Lung (tissue), 11 donors: ENCODE measurements at regions not wholly inside any gene's neighbourhood (a gene's known extent, or its start where the extent isn't known, plus 50 kb on each side); places are given as distances from the start of the nearest gene placed in this dataset.

Experiments used
- ATAC-seq: fragments of 200-7000 bp; cut with Tn5 transposase; one replicate; pipeline ENCODE4 v1.9.1; 2020; ENCODE audit warnings: moderate number of reproducible peaks; ENCODE audit not compliant: insufficient read depth, low FRiP score
- DNase-seq, 3 donors: peaks; one replicate each; pipeline ENCODE4 v3.0.0-alpha.2; 2013 to 2017
- H3K27ac ChIP-seq, 2 donors: one replicate each; pipeline ENCODE4 v1.5.1; 2013; ENCODE audit warnings: mild to moderate bottlenecking in 2 of 2, moderate library complexity in 2 of 2, control low read depth in 1 of 2, inconsistent platforms in 1 of 2, low read depth in 1 of 2, low read length in 1 of 2
- H3K27me3 ChIP-seq, 3 donors: one replicate each; pipeline ENCODE4 v1.5.1; 2013; ENCODE audit warnings: low read length in 2 of 3; ENCODE audit not compliant: control insufficient read depth in 3 of 3, insufficient read depth in 3 of 3
- H3K36me3 ChIP-seq, 4 donors: one replicate each; pipeline ENCODE4 v1.5.1; 2013; ENCODE audit warnings: low read length in 4 of 4, mild to moderate bottlenecking in 1 of 4, moderate library complexity in 1 of 4; ENCODE audit not compliant: control insufficient read depth in 4 of 4, insufficient read depth in 4 of 4
- H3K4me1 ChIP-seq, 5 donors: one replicate each; pipeline ENCODE4 v1.5.1; 2013; ENCODE audit warnings: low read length in 5 of 5, mild to moderate bottlenecking in 2 of 5, moderate library complexity in 1 of 5; ENCODE audit not compliant: control insufficient read depth in 5 of 5, insufficient read depth in 5 of 5
- H3K4me3 ChIP-seq: one replicate; pipeline ENCODE4 v1.5.1; 2013; ENCODE audit warnings: mild to moderate bottlenecking, control low read depth, moderate library complexity
- H3K9ac ChIP-seq, 2 donors: one replicate each; pipeline ENCODE4 v1.5.1; 2013; ENCODE audit warnings: low read length in 2 of 2, control low read depth in 1 of 2; ENCODE audit not compliant: insufficient read depth in 1 of 2
- H3K9me3 ChIP-seq, 4 donors: one replicate each; pipeline ENCODE4 v1.5.1; 2013; ENCODE audit warnings: low read length in 3 of 4, mild to moderate bottlenecking in 1 of 4, moderate library complexity in 1 of 4; ENCODE audit not compliant: control insufficient read depth in 4 of 4, insufficient read depth in 3 of 4
- WGBS, 2 donors: extraction: QIAGEN DNeasy Blood & Tissue Kit; methylation state at CpG; one replicate each; pipeline ENCODE4 v1.1.7; 2013; 5-methylcytosine and 5-hydroxymethylcytosine counted together
- TF ChIP-seq, protein P1 (sequence below): IDR thresholded peaks from 2 replicates; pipeline ENCODE4 v1.5.1; 2012; ENCODE audit warnings: mild to moderate bottlenecking; ENCODE audit errors: control extremely low read depth, extremely low read depth
- donor health status: control.
- donor health status: control.
- donor health status: Bipolar disorder and iron deficiency.
- donor health status: healthy.
- donor health status: DM: yes; HTN: yes; CAD: no.

GRCh38 chr10:111348076-111348475 lies 271.2 kb downstream of the ADRA2A start:
- no peak for ATAC-seq
- no peak for DNase-seq
- Histone ChIP-seq H3K4me1 (no peaks in the 10 kb centered on the region), H3K27ac (no peak overlapping the region), H3K27me3 (no peaks in the 10 kb centered on the region), H3K9ac (no peak overlapping the region), H3K4me3 (no peak overlapping the region), H3K36me3 (no peaks in the 10 kb centered on the region), H3K9me3 (no peaks in the 10 kb centered on the region)
- TF ChIP-seq, protein P1, sequence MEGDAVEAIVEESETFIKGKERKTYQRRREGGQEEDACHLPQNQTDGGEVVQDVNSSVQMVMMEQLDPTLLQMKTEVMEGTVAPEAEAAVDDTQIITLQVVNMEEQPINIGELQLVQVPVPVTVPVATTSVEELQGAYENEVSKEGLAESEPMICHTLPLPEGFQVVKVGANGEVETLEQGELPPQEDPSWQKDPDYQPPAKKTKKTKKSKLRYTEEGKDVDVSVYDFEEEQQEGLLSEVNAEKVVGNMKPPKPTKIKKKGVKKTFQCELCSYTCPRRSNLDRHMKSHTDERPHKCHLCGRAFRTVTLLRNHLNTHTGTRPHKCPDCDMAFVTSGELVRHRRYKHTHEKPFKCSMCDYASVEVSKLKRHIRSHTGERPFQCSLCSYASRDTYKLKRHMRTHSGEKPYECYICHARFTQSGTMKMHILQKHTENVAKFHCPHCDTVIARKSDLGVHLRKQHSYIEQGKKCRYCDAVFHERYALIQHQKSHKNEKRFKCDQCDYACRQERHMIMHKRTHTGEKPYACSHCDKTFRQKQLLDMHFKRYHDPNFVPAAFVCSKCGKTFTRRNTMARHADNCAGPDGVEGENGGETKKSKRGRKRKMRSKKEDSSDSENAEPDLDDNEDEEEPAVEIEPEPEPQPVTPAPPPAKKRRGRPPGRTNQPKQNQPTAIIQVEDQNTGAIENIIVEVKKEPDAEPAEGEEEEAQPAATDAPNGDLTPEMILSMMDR, result no peak
- 79 to 83% methylated on average over 4 of the region's 4 CpGs for WGBS, 2 donors

DNA sequence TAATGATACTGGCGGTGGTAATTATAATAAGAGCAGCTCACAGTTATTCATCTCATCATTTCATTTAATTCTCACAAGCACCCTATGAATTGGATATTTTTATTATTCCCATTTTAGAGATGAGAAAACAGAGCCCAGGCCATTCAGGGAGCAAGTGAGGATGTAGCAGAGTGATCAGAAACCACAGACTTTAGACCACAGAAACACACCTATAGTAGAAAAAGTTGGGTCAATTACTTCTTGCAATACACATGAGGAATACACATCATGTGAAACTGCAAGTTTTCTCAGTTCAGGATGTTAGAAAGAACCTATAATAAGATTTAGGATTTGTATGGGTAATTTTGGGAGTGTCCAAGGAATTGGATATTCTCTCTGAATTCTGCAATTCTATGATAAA lies 278.0 kb downstream of the ADRA2A start:
- Histone ChIP-seq H3K9ac (no peak overlapping the region), H3K36me3 (no peaks in the 10 kb centered on the region), H3K4me1 (no peaks in the 10 kb centered on the region), H3K4me3 (no peak overlapping the region), H3K9me3 (no peaks in the 10 kb centered on the region), H3K27ac (no peak overlapping the region), H3K27me3 (no peaks in the 10 kb centered on the region)
- ATAC-seq (no peak), DNase-seq (no peak)
- TF ChIP-seq, protein P1, result no peak
- 93 to 100% methylated on average over 1 of the region's 1 CpG for WGBS, 2 donors

- Histone ChIP-seq H3K9me3 (no peaks in the 10 kb centered on the region), H3K27me3 (no peaks in the 10 kb centered on the region), H3K27ac (no peak overlapping the region), H3K9ac (no peak overlapping the region), H3K4me3 (no peak overlapping the region), H3K36me3 (no peaks in the 10 kb centered on the region), H3K4me1 (no peaks in the 10 kb centered on the region)
- DNase-seq (no peak), ATAC-seq (no peak)
- 44 to 48% methylated on average over 3 of the region's 3 CpGs for WGBS, 2 donors
- TF ChIP-seq, protein P1, result no peak
Measured at GRCh38 chr10:111356571-111356970, 279.7 kb downstream of the ADRA2A start.

DNA sequence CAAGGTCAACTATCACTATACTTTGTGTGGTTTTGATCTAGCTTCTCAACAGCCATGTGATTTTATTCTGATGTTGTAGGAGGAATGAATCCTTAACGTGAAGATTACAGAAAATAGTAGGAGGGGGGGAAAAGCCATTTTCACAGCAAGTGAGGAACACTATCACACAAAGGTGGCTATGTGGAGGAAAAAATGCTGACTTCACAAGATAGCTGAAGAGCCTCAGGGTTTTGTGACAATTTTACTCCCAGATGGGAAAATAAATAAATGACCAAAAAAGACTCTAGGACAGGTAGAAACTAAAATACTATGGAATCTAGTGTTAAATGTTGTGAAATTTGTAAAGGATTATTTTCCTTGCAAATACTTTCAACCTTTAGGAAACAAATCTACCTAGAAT lies 281.0 kb downstream of the ADRA2A start:
- Histone ChIP-seq H3K27ac (no peak overlapping the region), H3K9me3 (no peaks in the 10 kb centered on the region), H3K4me3 (no peak overlapping the region), H3K27me3 (no peaks in the 10 kb centered on the region), H3K36me3 (no peaks in the 10 kb centered on the region), H3K9ac (no peak overlapping the region), H3K4me1 (no peaks in the 10 kb centered on the region)
- DNase-seq, result no peak
- 70 to 79% methylated on average over 1 of the region's 1 CpG for WGBS, 2 donors
- ATAC-seq, result no peak
- TF ChIP-seq, protein P1, result no peak
